ENCODE measurements at regions not wholly inside any gene's neighbourhood (a gene's known extent, or its start where the extent isn't known, plus 50 kb on each side); places are given as distances from the start of the nearest gene placed in this dataset.

DNA sequence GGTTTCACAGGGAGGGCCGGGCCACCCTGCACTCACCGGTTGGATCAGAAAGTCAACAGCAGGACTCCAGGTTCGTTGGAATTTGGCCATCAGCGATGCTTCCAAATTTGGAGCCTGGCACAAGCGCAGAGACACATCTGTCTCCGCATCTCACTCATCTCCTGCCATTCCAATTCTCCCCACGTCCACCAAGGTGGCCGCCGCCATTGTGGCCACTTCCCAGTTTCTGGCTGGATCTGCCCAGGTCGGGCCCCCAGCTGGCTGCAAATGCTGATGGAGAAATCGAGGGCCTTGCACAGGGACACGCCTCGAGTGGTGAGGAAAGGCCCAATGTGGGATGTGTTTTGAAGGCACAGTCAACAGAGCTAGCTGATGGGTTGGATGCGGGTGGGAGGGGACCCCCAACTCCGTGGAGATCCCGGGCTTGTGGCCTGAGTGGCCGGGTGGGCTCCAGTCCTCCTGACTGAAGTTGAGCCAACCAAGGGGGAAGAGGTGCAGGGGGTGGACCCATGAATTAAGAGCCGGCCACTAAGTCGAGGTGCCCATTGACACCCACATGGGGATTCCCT lies 102.7 kb downstream of the CRYAA start:
- in situ Hi-C loops (cut with MboI; ENCODE audit: low sequenced_read_pairs in 4 of 4) = no loop called here
- DNase-seq (no peak), ATAC-seq (no peak)
- H3K9me3 ChIP-seq = no peaks in the 10 kb centered on the region
- no peak for TF ChIP-seq POLR2A (IDR thresholded peaks at IDR 0.05)
- no peak for TF ChIP-seq CTCF (IDR thresholded peaks at IDR 0.05 in 4 of 5, conservative IDR thresholded peaks at IDR 0.05 in 1 of 5)
- H3K4me1 ChIP-seq = no peaks in the 10 kb centered on the region
- intact Hi-C loops (cut with DNase I; ENCODE audit: low total_unique reads) = no loop called here
- no peaks in the 10 kb centered on the region for H3K36me3 ChIP-seq
- H3K4me3 ChIP-seq = no peak overlapping the region
- peaks cover 10 to 46% (median 10%) of the 10 kb centered on the region in 3 donors for H3K27me3 ChIP-seq
- no peak overlapping the region for H3K27ac ChIP-seq

DNA sequence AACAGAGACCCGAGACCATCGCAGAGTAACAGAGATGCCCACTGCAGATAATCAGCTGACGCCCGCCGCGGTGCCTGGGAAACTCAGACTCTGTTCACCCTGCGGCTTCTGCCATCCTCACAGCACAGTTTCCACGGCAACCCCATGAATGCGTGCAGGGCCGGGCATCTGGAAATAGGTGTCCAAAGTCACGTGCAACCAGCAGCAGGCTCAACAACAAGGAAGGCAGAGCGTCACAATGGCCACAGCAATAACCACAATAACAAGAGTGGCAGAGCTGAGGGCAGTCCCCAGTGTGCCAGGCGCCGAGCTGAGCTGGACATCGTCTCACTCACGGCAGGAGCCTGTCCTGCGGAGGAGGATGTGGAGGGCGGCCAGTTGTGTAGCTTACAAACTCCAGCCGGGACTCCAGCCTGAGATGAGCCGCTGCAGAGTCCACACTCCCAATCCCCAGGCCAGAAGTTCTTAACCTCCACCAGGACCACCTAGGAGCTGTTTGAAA lies 102.0 kb downstream of the CRYAA start:
- no peak for DNase-seq
- Histone ChIP-seq H3K4me3 (no peak overlapping the region), H3K9me3 (no peaks in the 10 kb centered on the region), H3K27ac (no peak overlapping the region), H3K27me3 (peaks cover 5 to 42% (median 7%) of the 10 kb centered on the region in 3 donors), H3K36me3 (no peaks in the 10 kb centered on the region), H3K4me1 (no peaks in the 10 kb centered on the region)
- ATAC-seq = no peak
- no peak for TF ChIP-seq CTCF (IDR thresholded peaks at IDR 0.05 in 4 of 5, conservative IDR thresholded peaks at IDR 0.05 in 1 of 5)
- no peak for TF ChIP-seq POLR2A (IDR thresholded peaks at IDR 0.05)
- intact Hi-C loops (cut with DNase I; ENCODE audit: low total_unique reads) (no loop called here), in situ Hi-C loops (cut with MboI; ENCODE audit: low sequenced_read_pairs in 4 of 4) (no loop called here)

DNA sequence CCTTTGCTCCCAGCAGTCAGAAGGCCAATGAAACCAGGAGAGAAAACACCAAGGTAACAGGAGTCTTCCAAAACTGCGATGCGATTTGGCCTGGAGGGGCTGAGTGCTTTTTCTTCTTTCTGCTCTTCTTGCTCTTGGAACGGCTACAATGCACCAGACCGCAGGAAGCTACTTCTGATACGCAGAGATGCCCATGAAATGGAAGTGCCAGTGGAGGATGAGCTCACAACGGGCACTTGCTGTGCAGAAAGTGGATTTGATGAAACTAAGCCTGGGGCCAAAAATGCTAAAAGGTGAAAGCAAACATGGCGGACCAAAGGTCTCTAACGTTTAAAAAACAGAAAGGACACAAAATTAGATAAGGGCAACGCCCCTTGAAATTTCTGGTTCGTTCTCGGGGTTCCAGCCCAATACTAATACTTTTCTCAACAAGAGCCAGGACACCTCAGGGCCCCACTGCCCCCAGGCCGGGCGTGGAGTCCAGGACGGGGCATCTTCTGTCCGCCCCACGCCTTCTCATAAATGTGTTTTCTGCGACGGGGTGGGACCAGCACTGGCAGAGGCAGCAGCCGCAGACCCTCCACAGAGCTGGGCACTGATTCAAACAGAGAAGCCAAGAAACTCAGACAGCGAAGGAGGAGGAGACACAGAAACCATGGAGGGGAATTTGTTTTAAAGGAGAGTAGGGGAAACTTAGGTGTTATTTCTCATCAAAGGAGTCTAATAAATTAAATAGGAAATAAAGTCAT lies 101.3 kb downstream of the CRYAA start:
- Histone ChIP-seq H3K4me1 (no peaks in the 10 kb centered on the region), H3K27ac (no peak overlapping the region), H3K36me3 (no peaks in the 10 kb centered on the region), H3K4me3 (no peak overlapping the region), H3K9me3 (no peaks in the 10 kb centered on the region), H3K27me3 (peaks cover 5 to 36% (median 7%) of the 10 kb centered on the region in 3 donors)
- in situ Hi-C loops (cut with MboI; ENCODE audit: low sequenced_read_pairs in 4 of 4) = no loop called here
- DNase-seq = no peak
- intact Hi-C loops (cut with DNase I; ENCODE audit: low total_unique reads) = no loop called here
- ATAC-seq = no peak
- TF ChIP-seq CTCF (IDR thresholded peaks at IDR 0.05 in 4 of 5, conservative IDR thresholded peaks at IDR 0.05 in 1 of 5) (no peak), POLR2A (IDR thresholded peaks at IDR 0.05) (no peak)

GRCh38 chr21:43269440-43269839 lies 100.6 kb downstream of the CRYAA start:
- intact Hi-C loops (cut with DNase I; ENCODE audit: low total_unique reads) = no loop called here
- Histone ChIP-seq H3K4me3 (no peak overlapping the region), H3K27ac (no peak overlapping the region), H3K36me3 (no peaks in the 10 kb centered on the region), H3K27me3 (peaks cover 5 to 31% (median 7%) of the 10 kb centered on the region in 3 donors), H3K4me1 (no peaks in the 10 kb centered on the region), H3K9me3 (no peaks in the 10 kb centered on the region)
- in situ Hi-C loops (cut with MboI; ENCODE audit: low sequenced_read_pairs in 4 of 4) = no loop called here
- DNase-seq = no peak
- ATAC-seq = no peak
- TF ChIP-seq POLR2A (IDR thresholded peaks at IDR 0.05) (no peak), CTCF (IDR thresholded peaks at IDR 0.05 in 4 of 5, conservative IDR thresholded peaks at IDR 0.05 in 1 of 5) (no peak)

All from gastrocnemius medialis (tissue), 4 donors.